Adrenal gland (tissue), 5 donors: ENCODE measurements at regions not wholly inside any gene's neighbourhood (a gene's known extent, or its start where the extent isn't known, plus 50 kb on each side); places are given as distances from the start of the nearest gene placed in this dataset.

ENCODE experiments used
- POLR2A ChIP-seq, 2 donors: fragments of 450-650 bp; IDR thresholded peaks; one replicate each; pipeline ENCODE4 v1.6.1; 2017; ENCODE audit warnings: antibody characterized with exemption in 2 of 2, mild to moderate bottlenecking in 2 of 2, moderate library complexity in 1 of 2
- TF ChIP-seq, protein P1 (sequence below), 6 experiments: fragments of 450-650 bp in 4 of 6; fragments of 200-600 bp in 2 of 6; sonication (generic) in 1 of 6; IDR thresholded peaks; 1 replicate in 5 of 6; 2 replicates in 1 of 6; pipeline versions ENCODE4 v1.5.1 to v1.8.0; 2016 to 2021; ENCODE audit warnings: antibody characterized with exemption in 6 of 6, mild to moderate bottlenecking in 2 of 6, moderate library complexity in 1 of 6
- donor health status: DM: no; HTN: no; CAD: no.

DNA sequence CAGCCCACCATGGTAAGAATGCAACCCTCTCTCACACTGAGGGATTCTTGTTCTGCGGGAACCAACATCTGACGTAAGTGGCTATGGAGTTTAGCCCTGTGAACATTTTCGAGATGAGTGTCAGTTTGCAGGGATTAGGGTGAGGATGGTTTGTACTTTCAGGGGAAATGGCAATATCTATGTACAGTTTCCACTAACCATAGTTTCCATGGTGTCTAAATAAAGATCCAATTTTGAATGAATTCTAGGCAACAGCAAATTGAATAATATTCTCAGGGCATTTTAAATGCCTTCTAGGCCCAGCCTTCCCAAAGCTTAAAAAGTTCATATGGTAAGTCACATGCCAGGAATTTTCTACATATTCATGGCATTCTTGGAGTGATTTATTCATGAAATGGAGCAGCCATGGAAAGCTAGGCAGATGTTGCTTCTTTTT is 105.4 kb upstream of the MMADHC start:
- TF ChIP-seq, protein P1, sequence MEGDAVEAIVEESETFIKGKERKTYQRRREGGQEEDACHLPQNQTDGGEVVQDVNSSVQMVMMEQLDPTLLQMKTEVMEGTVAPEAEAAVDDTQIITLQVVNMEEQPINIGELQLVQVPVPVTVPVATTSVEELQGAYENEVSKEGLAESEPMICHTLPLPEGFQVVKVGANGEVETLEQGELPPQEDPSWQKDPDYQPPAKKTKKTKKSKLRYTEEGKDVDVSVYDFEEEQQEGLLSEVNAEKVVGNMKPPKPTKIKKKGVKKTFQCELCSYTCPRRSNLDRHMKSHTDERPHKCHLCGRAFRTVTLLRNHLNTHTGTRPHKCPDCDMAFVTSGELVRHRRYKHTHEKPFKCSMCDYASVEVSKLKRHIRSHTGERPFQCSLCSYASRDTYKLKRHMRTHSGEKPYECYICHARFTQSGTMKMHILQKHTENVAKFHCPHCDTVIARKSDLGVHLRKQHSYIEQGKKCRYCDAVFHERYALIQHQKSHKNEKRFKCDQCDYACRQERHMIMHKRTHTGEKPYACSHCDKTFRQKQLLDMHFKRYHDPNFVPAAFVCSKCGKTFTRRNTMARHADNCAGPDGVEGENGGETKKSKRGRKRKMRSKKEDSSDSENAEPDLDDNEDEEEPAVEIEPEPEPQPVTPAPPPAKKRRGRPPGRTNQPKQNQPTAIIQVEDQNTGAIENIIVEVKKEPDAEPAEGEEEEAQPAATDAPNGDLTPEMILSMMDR (IDR thresholded peaks at IDR 0.05), result no peak
- TF ChIP-seq POLR2A (IDR thresholded peaks at IDR 0.05), result no peak
